ENCODE measurements at regions not wholly inside any gene's neighbourhood (a gene's known extent, or its start where the extent isn't known, plus 50 kb on each side); places are given as distances from the start of the nearest gene placed in this dataset.

DNA sequence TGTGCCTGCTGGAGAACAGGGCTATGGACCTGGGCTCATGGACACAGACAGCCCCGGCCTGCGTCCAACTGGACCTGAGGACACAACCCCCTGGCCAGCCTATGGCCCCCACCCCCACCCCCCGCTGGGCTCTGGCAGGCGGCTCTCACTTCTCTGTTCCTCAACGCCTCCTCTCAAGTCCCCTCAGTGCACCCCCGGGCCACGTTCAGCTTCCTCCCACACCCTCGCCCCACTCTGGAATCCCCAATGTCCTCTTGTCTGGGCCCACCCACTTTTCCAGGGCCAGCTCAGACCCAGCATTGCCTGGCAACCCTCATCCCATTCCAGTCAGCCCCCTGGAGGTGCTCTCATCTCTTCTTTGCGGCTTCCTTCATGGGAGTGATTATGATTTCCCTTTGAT, 130.2 kb upstream of the SPACA7 start:
- no peak for DNase-seq (ENCODE audit: low spot score)

DNA sequence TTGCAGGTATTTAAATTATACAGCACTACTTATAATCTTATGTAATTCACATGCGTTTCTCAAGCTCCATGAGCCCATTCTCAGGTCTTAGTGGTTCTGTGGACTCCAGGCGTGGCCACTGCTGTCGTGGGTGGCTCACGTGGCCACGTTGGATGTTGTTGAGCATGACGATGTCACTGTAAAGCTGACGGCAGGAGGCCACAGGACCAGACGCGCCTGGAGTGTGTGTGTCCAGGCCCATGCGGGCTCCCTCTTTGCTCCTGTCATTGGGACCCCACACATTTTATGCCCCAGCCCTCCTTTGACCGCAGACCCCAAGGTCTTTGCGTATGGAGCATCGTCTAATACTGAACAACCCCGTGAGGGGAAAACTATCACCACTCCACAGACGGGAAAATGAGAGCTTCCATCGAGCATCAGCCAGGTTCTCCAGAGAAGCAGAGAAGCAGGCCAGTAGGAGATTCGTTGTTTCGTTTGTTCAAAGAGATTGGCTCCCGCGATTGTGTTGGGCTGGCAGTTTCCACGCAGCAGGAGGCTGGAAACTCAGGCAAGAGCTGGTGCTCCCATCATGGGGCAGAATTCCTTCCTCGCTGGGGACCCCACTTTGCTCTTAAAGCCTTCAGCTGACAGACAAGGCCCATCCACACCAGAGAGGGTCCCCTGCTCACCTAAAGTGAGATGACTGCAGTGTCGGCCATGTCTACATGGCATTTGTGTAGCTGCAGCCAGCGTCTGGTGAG, 129.3 kb upstream of the SPACA7 start:
- no peak for DNase-seq (ENCODE audit: low spot score)

DNA sequence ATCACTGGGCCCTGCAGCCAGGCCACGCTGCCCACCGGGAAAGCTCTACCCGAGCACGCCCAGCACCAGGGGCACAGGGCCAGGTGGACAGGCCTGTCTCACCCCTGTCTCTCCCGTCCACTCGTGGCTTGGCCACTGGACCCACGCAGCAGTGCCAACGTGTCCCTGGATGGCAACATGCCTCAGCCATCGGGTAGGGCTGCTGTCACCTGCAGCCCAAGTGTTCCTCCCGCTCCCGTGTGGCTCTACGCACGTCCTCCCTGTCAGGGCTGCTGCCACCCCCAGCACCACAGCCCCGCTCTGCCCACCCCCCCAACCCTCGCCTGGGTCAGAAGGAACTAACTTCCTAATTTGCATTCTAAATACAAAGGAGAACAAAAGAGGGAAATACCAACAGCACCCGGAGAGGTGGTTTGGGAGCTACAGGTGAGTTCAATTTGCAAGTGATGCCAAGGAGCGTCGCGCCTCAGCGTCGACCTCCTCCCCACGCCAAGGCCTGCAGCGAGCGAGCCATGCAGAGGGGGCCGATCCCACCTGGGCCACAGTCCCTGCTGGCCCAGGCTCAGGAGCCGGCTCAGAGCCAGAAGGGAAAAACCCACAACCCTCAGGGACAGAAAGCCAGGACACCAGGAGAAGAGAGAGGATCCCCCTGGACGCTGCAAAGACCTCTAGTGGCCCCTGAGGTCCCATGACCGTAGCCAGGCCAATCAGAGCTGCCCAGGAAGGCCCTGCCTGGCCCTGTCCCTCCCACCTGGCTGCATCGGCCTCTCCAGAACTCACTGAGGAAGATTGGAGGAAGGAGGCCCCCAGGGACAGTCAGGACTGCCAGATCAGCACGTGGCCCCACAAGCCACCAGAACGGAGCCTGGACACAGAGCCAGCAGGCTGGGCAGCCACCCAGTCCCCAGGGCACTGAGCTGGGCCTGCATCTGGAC, 128.4 kb upstream of the SPACA7 start:
- DNase-seq (ENCODE audit: low spot score), result no peak

DNA sequence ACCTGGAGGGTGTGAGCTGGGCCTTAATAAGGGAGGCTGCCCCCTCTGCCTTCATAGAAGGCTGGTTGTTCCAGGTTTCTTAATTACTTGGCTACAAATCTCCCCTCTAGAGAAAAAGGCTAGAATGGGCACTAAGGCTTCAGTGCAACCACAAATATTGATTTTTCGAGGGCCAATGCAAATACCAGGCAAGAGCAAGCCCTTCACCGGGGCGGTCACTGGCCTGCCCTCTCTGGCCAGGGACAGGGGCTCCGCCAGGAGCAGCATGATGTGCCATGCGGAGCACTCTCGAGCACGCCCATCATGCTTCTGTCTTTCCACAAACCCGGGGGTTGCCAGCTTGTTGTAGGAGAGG, 127.8 kb upstream of the SPACA7 start:
- no peak for DNase-seq (ENCODE audit: low spot score)

DNA sequence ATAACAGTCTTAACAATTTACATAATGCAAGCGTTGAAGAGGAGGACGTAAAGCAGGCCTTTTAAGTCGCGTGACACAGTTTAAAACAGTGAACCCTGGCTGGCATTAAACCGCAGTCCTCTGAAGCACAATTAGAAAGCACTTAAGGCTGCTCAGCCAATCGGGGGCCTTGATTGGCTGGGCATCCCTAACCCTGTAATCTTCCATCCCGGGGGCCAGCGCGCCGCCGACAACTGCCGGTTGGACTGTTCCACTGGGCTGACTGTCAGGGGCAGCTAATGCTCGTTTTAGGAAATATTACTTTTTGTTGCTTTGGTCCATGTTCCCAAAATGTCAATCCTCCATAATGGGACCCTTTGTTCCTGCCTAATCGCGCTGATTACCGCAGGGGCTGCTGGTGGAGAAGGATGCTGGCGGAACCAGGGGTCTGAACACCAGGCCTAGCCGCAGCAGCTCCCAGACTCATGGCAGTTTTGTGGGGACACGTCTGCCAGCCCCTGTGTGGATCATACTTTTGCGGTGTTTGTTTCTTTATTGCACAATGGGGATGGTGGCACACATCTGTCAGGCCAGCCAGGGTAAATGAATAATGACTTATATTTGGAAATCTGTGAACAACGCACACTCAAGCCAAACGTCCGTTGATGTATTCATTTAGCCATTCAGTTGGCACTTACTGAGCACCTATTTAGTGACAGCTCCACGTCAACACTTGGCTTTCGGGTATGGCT, 127.1 kb upstream of the SPACA7 start:
- DNase-seq (ENCODE audit: low spot score), result no peak

DNA sequence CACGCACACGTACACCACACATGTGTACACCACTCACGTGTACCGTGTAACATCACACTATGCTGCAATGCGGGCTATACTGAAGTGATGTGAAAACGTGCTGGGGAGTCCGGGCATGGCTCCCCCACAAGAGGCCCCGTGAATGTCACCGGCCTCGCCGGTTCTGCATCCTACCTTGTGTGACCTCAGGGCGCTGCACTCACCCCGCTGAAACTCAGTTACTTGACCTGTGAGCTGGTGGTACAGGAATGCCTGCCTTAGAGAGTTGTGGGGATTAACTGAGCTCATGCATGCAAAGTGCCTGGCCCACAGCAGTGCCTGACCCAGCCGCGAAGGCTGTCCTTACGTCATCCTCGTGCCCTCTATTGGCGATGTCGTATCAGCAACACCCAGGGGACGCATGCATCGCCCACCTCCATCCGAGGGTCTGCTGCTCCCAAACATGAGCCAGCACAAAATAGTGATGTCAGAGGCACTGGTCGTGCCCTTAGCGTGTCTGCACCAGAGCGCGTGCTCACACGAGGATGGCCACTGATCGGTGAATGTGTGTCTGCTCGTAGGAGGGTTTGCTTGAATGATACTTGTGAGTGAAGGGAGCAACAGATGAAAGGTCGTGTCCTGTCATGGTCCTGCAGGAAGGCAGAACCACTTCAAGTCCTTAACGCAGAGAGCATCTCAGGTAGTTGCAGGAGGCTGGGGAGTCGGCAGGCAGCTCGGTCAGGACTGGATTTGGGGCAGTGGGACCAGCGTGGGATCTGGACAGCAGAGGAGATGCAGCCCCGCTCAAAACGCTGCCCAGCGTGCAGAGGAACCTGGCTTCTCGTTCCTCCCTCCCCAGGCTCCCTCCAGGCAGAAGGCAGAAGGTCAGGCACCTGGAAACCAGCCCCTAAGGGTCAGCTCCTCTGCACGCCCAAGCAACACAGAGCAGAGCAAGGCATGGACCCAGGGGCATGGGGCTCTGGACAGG, 126.2 kb upstream of the SPACA7 start:
- no peak for DNase-seq (ENCODE audit: low spot score)

DNA sequence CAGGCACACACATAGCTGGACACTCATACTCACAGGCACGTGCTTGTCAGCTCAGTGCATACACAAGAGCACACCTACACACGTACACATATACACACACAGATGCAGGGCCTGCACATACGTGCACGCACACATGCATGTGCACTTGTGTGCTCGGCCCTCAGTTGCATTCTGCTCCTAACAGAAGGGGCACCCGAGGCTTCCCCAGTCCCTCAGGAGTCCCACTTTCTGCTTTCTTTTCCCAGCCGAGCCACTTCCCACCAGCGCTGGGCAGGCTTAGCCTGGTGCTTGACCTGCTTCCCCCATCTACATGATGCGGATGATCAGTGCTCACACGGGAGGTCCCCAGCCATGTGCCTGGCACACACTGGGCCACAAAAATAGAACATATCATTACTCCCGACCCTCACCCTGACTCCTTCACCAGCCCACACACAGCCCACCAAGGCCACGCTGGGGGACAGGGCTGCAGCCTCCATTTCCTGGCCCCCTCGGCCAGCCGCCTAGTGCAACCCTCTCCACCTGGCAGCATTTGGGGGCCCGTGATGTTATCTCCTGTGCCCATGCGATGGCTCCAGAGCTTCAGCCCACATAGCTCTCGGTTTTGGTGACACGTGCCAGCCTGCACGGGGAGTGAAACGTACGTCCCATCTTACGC, 125.2 kb upstream of the SPACA7 start:
- DNase-seq (ENCODE audit: low spot score), result no peak

DNA sequence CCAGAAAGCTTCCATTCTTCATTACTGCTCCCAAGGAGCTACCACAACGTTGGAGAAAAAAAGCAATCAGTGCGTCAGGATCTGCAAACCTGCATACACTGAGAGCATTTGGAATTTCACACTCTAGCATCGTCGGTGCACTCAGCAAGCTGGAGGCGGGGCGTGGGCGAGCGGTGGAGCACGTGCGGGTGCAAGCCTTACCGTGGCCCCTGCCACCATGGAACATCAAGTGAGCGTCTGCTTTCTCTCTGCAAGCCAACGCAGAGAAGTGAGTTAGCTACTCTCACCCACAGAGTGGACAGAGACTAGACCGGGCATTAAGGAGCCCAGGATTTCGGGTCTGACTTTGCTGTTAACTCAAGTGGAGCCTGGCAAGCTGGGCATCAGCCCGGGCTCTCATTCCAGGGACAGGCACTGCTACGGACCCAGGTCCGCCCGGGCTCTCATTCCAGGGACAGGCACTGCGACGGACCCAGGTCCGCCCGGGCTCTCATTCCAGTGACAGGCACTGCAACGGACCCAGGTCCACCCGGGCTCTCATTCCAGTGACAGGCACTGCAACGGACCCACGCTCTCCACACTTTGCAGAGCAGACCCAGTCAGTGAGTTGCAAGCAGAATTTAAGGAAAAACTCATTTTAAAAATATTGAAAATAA, 124.1 kb upstream of the SPACA7 start:
- no peak for DNase-seq (ENCODE audit: low spot score)

DNA sequence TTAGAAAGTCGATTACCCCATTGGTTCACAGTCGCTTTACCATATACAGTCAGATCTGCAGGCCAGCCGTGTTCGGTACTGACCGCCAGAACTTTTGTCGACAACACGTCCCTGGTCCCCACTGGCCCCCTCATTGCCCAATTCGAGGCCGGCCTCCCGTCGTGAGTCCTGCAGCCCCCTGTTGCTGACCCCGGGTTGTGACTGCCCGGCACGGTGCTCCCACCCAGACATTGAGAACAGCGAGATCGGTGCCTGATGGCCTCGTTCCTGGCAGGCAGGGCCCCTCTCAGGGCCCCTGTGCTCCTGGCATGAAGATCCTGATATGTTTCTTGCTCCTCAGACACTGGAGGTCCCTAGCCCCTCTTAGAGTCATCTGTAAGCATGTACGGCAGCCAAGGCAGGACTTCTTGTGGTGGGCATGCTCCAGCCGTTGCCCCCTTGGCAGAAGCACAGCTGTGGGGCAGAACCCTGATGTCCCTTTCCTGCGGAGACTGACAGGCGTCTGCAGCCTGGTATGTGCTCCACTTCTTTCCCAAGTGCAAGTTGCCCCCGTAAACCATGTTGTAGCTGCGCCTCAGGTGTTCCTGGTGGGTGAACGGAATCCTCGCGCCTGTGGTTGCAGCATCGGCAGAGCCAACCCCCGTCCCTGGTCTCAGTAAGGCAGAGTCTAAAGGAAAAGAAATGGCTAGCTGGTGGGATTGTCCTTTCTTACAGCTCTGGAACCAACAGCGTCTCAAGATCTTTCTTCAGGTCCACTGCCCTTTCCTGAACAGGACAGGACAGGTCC, 123.2 kb upstream of the SPACA7 start:
- no peak for DNase-seq (ENCODE audit: low spot score)

DNA sequence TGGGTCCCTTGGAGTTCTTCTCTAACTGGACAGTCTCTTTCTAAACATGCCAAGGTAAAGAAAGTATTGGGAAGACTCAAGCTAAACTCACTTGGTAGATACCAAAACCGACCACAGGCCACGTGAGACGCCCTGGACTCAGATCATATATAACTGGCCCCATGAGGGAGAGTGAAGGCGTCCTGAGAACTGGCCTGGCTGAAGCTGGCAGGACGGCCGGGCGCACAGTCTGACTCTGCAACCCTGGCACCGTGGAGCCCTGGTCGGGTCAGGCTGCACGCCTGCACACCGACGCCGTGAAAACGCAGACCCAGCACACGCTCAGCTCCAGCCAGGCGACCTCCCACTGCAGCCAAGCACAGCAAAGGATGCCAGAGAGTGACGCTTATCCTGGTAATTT, 122.5 kb upstream of the SPACA7 start:
- no peak for DNase-seq (ENCODE audit: low spot score)

DNA sequence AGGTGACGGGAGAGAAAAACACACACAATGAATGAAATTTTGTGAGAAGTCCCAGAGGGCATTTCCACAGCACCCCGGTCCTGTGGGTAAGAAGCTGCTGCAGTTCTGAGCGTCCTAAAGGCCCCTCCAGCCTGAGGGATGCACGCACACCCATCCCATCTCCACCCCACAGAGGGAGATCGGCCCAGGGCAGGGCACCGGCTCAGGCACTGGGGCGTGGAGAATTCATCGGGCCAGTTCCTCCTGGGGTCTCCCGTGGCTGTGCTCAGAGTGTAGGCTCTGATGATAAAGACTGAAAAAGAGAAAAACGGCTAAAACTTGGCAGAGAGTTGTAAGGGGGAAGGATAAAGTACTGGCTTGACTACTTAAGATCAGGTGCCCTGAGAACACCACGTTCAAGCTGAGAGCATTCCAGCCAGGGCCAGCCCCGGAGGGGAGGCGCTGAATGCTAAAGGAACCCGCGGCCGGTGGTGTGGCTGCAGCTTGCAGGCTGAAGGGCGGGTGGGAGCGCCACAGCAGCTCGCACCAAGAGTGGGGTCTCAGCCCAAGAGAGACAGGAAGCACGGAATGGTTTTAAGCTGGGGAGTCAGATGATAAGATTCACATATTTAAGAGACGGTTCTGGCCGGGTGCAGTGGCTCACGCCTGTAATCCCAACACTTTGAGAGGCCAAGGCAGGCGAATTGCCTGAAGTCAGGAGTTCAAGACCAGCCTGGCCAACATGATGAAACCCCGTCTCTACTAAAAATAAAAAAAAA, 121.9 kb upstream of the SPACA7 start:
- no peak for DNase-seq (ENCODE audit: low spot score)

DNA sequence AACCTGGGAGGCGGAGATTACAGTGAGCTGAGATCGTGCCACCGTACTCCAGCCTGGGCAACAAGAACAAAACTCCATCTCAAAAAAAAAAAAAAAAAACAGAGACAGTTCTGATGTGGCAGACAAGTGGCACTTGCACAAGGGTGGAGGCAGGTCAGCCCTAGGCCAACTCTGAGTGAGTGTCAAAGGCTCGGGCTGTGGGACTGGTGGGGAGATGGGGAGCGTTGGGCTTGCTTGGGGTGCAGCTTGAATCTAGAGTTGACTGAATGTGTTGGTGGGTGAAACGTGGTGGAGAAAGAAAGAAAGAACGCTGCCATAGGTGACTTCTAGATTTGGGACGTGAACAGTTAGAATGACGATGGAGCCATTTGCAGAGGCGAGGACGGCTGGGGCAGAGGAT, 121.3 kb upstream of the SPACA7 start:
- no peak for DNase-seq (ENCODE audit: low spot score)

DNA sequence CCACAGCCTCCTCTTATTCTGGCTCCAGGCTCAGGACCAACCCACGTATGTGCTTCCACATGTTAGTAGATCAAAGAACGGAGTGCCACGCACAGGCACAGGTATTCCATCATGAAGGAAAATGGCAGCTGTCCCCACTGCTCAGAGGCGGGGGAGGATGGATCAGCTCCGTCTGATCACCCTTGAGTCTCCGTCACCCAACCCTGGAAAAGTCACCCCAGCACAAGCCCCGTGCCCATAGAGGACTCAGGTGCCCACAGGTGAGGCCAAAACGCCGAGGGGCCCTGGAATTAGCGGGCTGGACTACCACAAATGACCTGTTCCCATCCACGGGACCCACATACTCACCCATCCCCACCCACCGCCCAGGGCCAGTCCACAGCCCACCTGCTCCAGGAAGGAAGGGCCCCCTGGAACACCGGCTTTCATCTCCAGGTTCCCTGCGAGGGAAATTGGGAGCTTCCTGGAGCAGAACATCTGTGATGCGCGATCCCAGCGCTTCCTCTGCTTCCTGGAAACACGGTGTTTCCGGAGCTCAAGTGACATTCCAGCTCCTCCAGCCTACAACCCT, 120.5 kb upstream of the SPACA7 start:
- DNase-seq (ENCODE audit: low spot score), result no peak

DNA sequence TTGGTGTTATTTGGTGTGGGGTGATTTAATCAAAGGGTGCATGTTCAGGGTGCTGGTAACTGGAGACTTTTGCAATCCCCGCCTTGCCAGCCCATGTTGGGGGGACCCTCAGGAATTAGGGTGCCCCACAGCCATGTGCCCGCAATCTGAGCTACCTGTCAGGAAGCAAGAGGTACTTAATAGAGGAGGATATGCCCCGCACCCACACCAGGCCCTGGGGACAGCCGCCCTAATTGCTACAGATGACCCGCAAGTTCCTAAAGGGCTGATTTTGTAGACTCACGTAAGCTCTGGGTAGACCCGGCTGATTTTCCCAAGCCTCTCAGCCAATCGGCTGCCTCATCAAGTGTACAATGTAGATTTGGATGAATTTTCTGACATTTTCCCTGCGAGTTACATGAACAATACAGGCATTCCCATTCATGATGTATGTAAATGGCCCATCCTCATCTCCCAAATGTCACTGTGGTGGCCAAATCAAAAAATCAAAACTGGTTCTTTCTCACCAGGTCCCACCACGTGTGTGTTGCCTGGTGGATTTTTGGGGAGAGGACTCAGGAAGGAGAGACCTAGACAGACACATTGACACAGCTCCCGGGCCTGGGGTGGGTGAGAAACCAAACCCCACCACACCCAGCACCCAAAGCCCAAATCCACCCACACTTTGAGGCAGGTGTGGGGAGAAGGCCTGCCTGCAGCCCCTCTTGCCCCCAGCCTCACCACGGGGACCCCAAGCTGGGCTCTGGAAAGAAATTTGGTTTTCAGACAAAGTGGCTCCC, 119.2 kb upstream of the SPACA7 start:
- no peak for DNase-seq (ENCODE audit: low spot score)

DNA sequence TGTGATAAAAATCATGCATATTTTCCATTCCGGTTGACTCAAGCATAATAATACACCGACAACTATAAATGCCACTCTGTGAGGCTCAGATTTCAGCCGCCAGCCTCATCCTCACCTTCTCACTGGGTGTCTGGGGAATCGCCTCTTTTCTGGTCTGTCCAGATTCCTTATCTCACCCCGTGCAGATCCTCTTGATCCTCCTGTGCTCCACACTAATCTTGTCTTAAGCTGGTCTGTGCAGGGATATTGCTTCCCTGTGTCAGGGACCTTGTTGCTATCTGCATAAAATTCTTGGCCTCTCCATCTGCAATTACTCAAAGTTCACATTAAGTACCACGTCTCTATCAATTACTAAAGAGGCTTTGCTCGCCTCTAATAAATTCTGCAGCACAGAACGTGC, 116.6 kb upstream of the SPACA7 start:
- no peak for DNase-seq (ENCODE audit: low spot score)

DNA sequence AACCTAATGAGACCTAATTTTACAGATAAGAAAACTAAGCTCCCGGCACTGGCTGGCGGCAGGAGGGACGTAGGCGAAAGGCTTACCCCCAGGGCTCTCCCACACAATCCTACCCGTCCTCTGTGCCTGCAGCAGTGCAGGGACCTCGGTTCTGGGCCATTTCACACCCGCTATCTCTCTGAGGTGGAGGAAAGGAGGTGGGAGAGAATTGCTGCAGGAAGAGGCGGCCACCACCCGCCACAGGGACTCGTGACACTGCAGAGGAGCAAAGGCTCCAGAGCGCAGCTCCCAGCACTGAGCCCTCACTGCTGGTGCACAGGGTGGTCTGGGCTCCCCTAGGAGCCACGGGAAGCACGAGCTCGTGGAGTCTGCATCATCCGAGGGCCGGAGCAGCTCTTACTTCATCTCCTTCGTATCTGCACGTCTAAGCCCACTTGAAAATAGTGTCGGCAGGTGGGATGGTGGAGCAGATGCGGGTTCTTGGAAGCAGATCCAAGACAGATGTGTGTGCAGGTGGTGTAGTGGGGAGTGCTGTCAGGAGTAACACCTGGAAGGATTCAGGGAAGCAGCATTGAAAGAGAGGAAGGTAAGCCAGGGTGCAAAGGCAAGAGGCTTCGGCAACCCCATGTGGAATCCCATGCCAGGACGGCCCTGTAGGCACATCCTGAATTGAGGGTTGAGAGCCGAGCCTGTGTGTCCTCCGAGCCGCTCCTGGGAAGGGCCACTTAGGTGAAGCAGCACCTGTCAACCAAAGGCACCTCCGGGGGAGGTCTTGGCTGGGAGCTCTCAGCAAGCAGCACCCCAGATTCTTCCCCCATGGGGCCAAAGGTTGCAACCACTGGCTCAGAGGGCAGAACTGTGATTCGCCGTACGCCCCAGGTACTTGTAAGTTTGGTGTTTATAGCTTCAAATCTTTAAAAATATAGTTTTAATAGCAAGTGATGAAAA, 115.8 kb upstream of the SPACA7 start:
- no peak for DNase-seq (ENCODE audit: low spot score)

Data from HT-29 (cell line).